KMS-11 (cell line): ENCODE measurements at regions not wholly inside any gene's neighbourhood (a gene's known extent, or its start where the extent isn't known, plus 50 kb on each side); places are given as distances from the start of the nearest gene placed in this dataset.

Source experiments
- H2AFZ ChIP-seq: fragments of 200-600 bp; sonication (generic); 2 replicates; pipeline ENCODE4 v1.6.1; 2016; ENCODE audit warnings: antibody characterized with exemption, mixed run types, low read depth
- H3K27ac ChIP-seq: fragments of 200-600 bp; sonication (generic); 2 replicates; pipeline ENCODE4 v1.6.1; 2016; ENCODE audit warnings: mild to moderate bottlenecking, mixed run types
- H3K27me3 ChIP-seq: fragments of 200-600 bp; sonication (generic); 2 replicates; pipeline ENCODE4 v1.6.1; 2017; ENCODE audit warnings: mild to moderate bottlenecking, low read depth, mixed run types, moderate library complexity; ENCODE audit not compliant: insufficient read depth
- H3K36me3 ChIP-seq: fragments of 200-600 bp; sonication (generic); 2 replicates; pipeline ENCODE4 v1.6.1; 2017; ENCODE audit warnings: mild to moderate bottlenecking, mixed run types; ENCODE audit not compliant: insufficient read depth
- H3K4me1 ChIP-seq: fragments of 200-600 bp; sonication (generic); 2 replicates; pipeline ENCODE4 v1.6.1; 2016; ENCODE audit warnings: mild to moderate bottlenecking, low read depth, mixed run types; ENCODE audit not compliant: poor library complexity, severe bottlenecking
- H3K4me2 ChIP-seq: fragments of 200-600 bp; sonication (generic); 2 replicates; pipeline ENCODE4 v1.7.0; 2016; ENCODE audit warnings: mild to moderate bottlenecking, mixed run types
- H3K4me3 ChIP-seq: fragments of 200-600 bp; sonication (generic); IDR thresholded peaks from 2 replicates; pipeline ENCODE4 v1.6.1; 2017; ENCODE audit warnings: low read depth, low read length, mixed read lengths; ENCODE audit not compliant: insufficient read depth
- H3K79me2 ChIP-seq: fragments of 200-600 bp; sonication (generic); 2 replicates; pipeline ENCODE4 v1.6.1; 2016; ENCODE audit warnings: low read depth, mixed run types; ENCODE audit not compliant: insufficient read depth
- H3K9ac ChIP-seq: fragments of 200-600 bp; sonication (generic); 2 replicates; pipeline ENCODE4 v1.6.1; 2016; ENCODE audit warnings: mild to moderate bottlenecking, mixed run types
- H4K20me1 ChIP-seq: fragments of 200-600 bp; sonication (generic); 2 replicates; pipeline ENCODE4 v1.6.1; 2016; ENCODE audit warnings: mild to moderate bottlenecking, mixed run types; ENCODE audit not compliant: insufficient read depth
- CTCF ChIP-seq: fragments of 200-600 bp; sonication (generic); conservative IDR thresholded peaks from 2 replicates; pipeline ENCODE4 v1.6.1; 2017; ENCODE audit warnings: low read depth, mild to moderate bottlenecking, antibody characterized with exemption, low read length, moderate library complexity, mixed read lengths

GRCh38 chr2:177328056-177328455, 63.5 kb upstream of the NFE2L2 start:
- Histone ChIP-seq H3K27ac (no peak overlapping the region), H3K79me2 (no peaks in the 10 kb centered on the region), H3K4me1 (peaks cover 13% of the 10 kb centered on the region), H3K4me2 (no peak overlapping the region), H3K9ac (no peak overlapping the region), H3K4me3 (no peak overlapping the region), H3K36me3 (no peaks in the 10 kb centered on the region), H4K20me1 (no peaks in the 10 kb centered on the region), H2AFZ (no peak overlapping the region), H3K27me3 (no peaks in the 10 kb centered on the region)
- no peak for TF ChIP-seq CTCF

- TF ChIP-seq CTCF: no peak
- H3K27me3 ChIP-seq: no peaks in the 10 kb centered on the region
- H3K9ac ChIP-seq: no peak overlapping the region
- H3K36me3 ChIP-seq: no peaks in the 10 kb centered on the region
- H3K27ac ChIP-seq: no peak overlapping the region
- no peak overlapping the region for H2AFZ ChIP-seq
- no peaks in the 10 kb centered on the region for H3K79me2 ChIP-seq
- H4K20me1 ChIP-seq: no peaks in the 10 kb centered on the region
- H3K4me2 ChIP-seq: no peak overlapping the region
- H3K4me3 ChIP-seq: no peak overlapping the region
- H3K4me1 ChIP-seq: peaks cover 13% of the 10 kb centered on the region
These were observed 63.5 kb upstream of the AGPS start for GRCh38 chr2:177329064-177329463.

DNA sequence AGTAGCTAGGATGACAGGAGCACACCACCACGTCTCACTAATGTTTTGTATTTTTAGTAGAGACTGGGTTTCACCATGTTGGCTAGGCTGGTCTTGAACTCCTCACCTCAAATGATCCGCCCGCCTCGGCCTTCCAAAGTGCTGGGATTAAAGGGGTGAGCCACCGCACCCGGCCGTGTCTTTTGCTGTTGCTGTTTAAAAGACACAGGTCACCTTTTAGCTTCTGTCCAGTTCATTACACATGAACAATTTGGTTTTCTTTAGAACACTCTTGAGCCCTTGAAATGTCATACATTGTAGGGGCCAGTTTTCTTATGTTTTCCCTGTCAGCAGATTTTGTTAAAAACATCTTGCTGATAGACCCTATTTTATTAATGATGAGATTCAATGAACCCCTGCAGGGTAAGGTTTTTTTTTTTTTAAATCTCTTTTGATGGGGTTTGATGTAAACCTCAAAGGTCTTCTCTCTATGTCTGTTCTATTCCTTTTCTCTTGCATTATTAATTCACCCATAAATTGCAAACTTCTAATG, 61.0 kb upstream of the AGPS start:
- 0 out of 2 replicates have a peak overlapping the region, but pooled peaks have one; percentile 20 for H3K4me2 ChIP-seq
- H3K4me1 ChIP-seq: peaks cover 13% of the 10 kb centered on the region
- no peak overlapping the region for H2AFZ ChIP-seq
- H3K9ac ChIP-seq: no peak overlapping the region
- no peaks in the 10 kb centered on the region for H3K79me2 ChIP-seq
- H3K27me3 ChIP-seq: no peaks in the 10 kb centered on the region
- no peak overlapping the region for H3K4me3 ChIP-seq
- no peak overlapping the region for H3K27ac ChIP-seq
- H3K36me3 ChIP-seq: no peaks in the 10 kb centered on the region
- no peak for TF ChIP-seq CTCF
- H4K20me1 ChIP-seq: no peaks in the 10 kb centered on the region

- Histone ChIP-seq H4K20me1 (no peaks in the 10 kb centered on the region), H3K4me1 (peaks cover 13% of the 10 kb centered on the region), H2AFZ (peak overlapping the region; percentile 36), H3K4me2 (0 out of 2 replicates have a peak overlapping the region, but pooled peaks have one; percentile 20), H3K4me3 (no peak overlapping the region), H3K79me2 (no peaks in the 10 kb centered on the region), H3K9ac (no peak overlapping the region), H3K36me3 (no peaks in the 10 kb centered on the region), H3K27me3 (no peaks in the 10 kb centered on the region), H3K27ac (no peak overlapping the region)
- peak; percentile 86 for TF ChIP-seq CTCF
These were observed 60.3 kb upstream of the AGPS start for GRCh38 chr2:177332026-177332991.
